PC-3 (cell line): ENCODE measurements at regions not wholly inside any gene's neighbourhood (a gene's known extent, or its start where the extent isn't known, plus 50 kb on each side); places are given as distances from the start of the nearest gene placed in this dataset.

Experiments
- ATAC-seq: fragments of 200-7000 bp; cut with Tn5 transposase; 2 replicates; pipeline ENCODE4 v1.9.1; 2020; ENCODE audit warnings: mild to moderate bottlenecking, moderate library complexity
- BruUV-seq: library from RNA; stranded (reverse); fragments of 400-500 nt; replicated peaks from 2 replicates; lab custom pipeline; 2021; lab: Mats Ljungman, UMichigan
- CTCF ChIA-PET: fragments of 300-600 bp; sonication (Branson Sonifier 250); formaldehyde crosslinking; loops from one replicate; lab custom pipeline; 2022; ENCODE audit warnings: antibody characterized with exemption; lab: Charles Lee
- POLR2A ChIA-PET: fragments of 300-600 bp; sonication (Branson Sonifier 250); formaldehyde crosslinking; loops from one replicate; lab custom pipeline; 2022; ENCODE audit warnings: antibody characterized with exemption; ENCODE audit not compliant: unreplicated experiment; lab: Charles Lee
- DNase-seq: peaks from one replicate; pipeline ENCODE4 v3.0.0-alpha.2; 2015
- H2AFZ ChIP-seq: fragments of 300-600 bp; sonication (generic); 2 replicates; pipeline ENCODE4 v1.6.0; 2016; ENCODE audit warnings: antibody characterized with exemption, low read length
- H3F3A ChIP-seq: fragments of 300-600 bp; sonication (generic); one replicate; pipeline ENCODE4 v1.6.0; 2017; ENCODE audit warnings: antibody characterized with exemption, low read length, control low read depth, mild to moderate bottlenecking; ENCODE audit not compliant: unreplicated experiment
- H3K27ac ChIP-seq: fragments of 300-600 bp; sonication (generic); 2 replicates; pipeline ENCODE4 v1.5.1; 2016; ENCODE audit warnings: mild to moderate bottlenecking, low read length
- H3K27me3 ChIP-seq: fragments of 300-600 bp; sonication (generic); 2 replicates; pipeline ENCODE4 v1.6.1; 2016; ENCODE audit warnings: low read length, mixed read lengths
- H3K36me3 ChIP-seq: fragments of 300-600 bp; sonication (generic); 2 replicates; pipeline ENCODE4 v1.6.1; 2016; ENCODE audit warnings: low read depth, mixed run types, low read length, mixed read lengths
- H3K4me1 ChIP-seq: fragments of 300-600 bp; sonication (generic); 2 replicates; pipeline ENCODE4 v1.5.1; 2016; ENCODE audit warnings: low read length; ENCODE audit not compliant: insufficient read depth
- H3K4me2 ChIP-seq: fragments of 300-600 bp; sonication (generic); 2 replicates; pipeline ENCODE4 v1.6.0; 2016; ENCODE audit warnings: low read length
- H3K4me3 ChIP-seq: fragments of 300-600 bp; sonication (generic); 2 replicates; pipeline ENCODE4 v1.5.1; 2016; ENCODE audit warnings: mild to moderate bottlenecking, low read length, mixed read lengths
- H3K79me2 ChIP-seq: fragments of 300-600 bp; sonication (generic); 2 replicates; pipeline ENCODE4 v1.6.1; 2017; ENCODE audit warnings: low read length, mixed read lengths
- H3K9ac ChIP-seq: fragments of 300-600 bp; sonication (generic); 2 replicates; pipeline ENCODE4 v1.6.0; 2016; ENCODE audit warnings: mild to moderate bottlenecking, low read length
- H3K9me2 ChIP-seq: fragments of 300-600 bp; sonication (generic); replicated peaks from 2 replicates; pipeline ENCODE4 v1.6.1; 2016; ENCODE audit warnings: mixed run types, low read length, mixed read lengths
- H3K9me3 ChIP-seq: fragments of 300-600 bp; sonication (generic); 2 replicates; pipeline ENCODE4 v1.6.1; 2016; ENCODE audit warnings: low read length, mixed read lengths
- H4K20me1 ChIP-seq: fragments of 300-600 bp; sonication (generic); 2 replicates; pipeline ENCODE4 v1.6.1; 2016; ENCODE audit warnings: low read length, mixed read lengths
- CTCF ChIP-seq: fragments of 300-600 bp; sonication (generic); conservative IDR thresholded peaks from 2 replicates; pipeline ENCODE4 v1.5.1; 2017; ENCODE audit warnings: antibody characterized with exemption, low read depth, mild to moderate bottlenecking, low read length
- EZH2 ChIP-seq: fragments of 300-600 bp; sonication (generic); IDR thresholded peaks from one replicate; pipeline ENCODE4 v1.6.1; 2017; ENCODE audit warnings: antibody characterized with exemption, mild to moderate bottlenecking, low read length; ENCODE audit not compliant: unreplicated experiment
- EZH2phosphoT487 ChIP-seq: fragments of 300-600 bp; sonication (generic); IDR thresholded peaks from 2 replicates; pipeline ENCODE4 v1.6.1; 2018; ENCODE audit warnings: mild to moderate bottlenecking, antibody characterized with exemption, low read length, borderline replicate concordance
- intact Hi-C: fragments of 100-400 bp; cut with micrococcal nuclease; formaldehyde crosslinking; loops from 2 replicates; pipeline ENCODE4 v1.9.0; 2023

- ATAC-seq (no peak), DNase-seq (no peak)
- H3K4me1 ChIP-seq: no peaks in the 10 kb centered on the region
- H3K36me3 ChIP-seq: no peaks in the 10 kb centered on the region
- H3K9ac ChIP-seq: no peak overlapping the region
- TF ChIP-seq EZH2phosphoT487: no peak
- no peak for TF ChIP-seq EZH2
- no peak for TF ChIP-seq CTCF
- no peak overlapping the region for H2AFZ ChIP-seq
- H4K20me1 ChIP-seq: no peaks in the 10 kb centered on the region
- H3K79me2 ChIP-seq: no peaks in the 10 kb centered on the region
- H3K27me3 ChIP-seq: no peaks in the 10 kb centered on the region
- H3K9me3 ChIP-seq: 0 out of 2 replicates have a peak, but pooled peaks cover 5% of the 10 kb centered on the region
- no peak overlapping the region for H3K27ac ChIP-seq
- BruUV-seq: no TSS peak
- no peak overlapping the region for H3K4me3 ChIP-seq
- no peaks in the 10 kb centered on the region for H3F3A ChIP-seq
- ChIA-PET CTCF (no interaction called here), POLR2A (no interaction called here)
- no peak overlapping the region for H3K4me2 ChIP-seq
- intact Hi-C loops: no loop called here
- H3K9me2 ChIP-seq: no peaks in the 10 kb centered on the region
Measured at GRCh38 chr2:123283431-123283830, 741.7 kb upstream of the CNTNAP5 start.

GRCh38 chr2:123303731-123304130 is 721.4 kb upstream of the CNTNAP5 start:
- ATAC-seq (no peak), DNase-seq (no peak)
- Histone ChIP-seq H3K36me3 (no peaks in the 10 kb centered on the region), H3K79me2 (no peaks in the 10 kb centered on the region), H3K9ac (no peak overlapping the region), H4K20me1 (no peaks in the 10 kb centered on the region), H3F3A (no peaks in the 10 kb centered on the region), H3K4me1 (no peaks in the 10 kb centered on the region), H3K9me3 (no peaks in the 10 kb centered on the region), H3K4me3 (no peak overlapping the region), H2AFZ (no peak overlapping the region), H3K27ac (no peak overlapping the region), H3K27me3 (no peaks in the 10 kb centered on the region), H3K4me2 (no peak overlapping the region), H3K9me2 (no peaks in the 10 kb centered on the region)
- POLR2A ChIA-PET: no interaction called here
- BruUV-seq: no TSS peak
- intact Hi-C loops: no loop called here
- TF ChIP-seq EZH2 (no peak), CTCF (no peak), EZH2phosphoT487 (no peak)
- CTCF ChIA-PET: no interaction called here
